GM18505 (cell line): ENCODE measurements at regions not wholly inside any gene's neighbourhood (a gene's known extent, or its start where the extent isn't known, plus 50 kb on each side); places are given as distances from the start of the nearest gene placed in this dataset.
A peak's percentile ranks its signal among the peaks of the same experiment; 100 is the strongest.
"Not testable (repeated sequence)": the region's sequence is repeated elsewhere in the genome, so short reads cannot be mapped to it uniquely, and the experiment has no call there.

ENCODE experiments used
- ATAC-seq: cut with Tn5 transposase; IDR thresholded peaks from one replicate; pipeline ENCODE4 v1.9.1; 2021; ENCODE audit not compliant: unreplicated experiment
- POLR2A ChIP-seq: IDR thresholded peaks from 4 replicates; pipeline ENCODE4 v1.6.1; 2011; ENCODE audit warnings: borderline replicate concordance; ENCODE audit not compliant: insufficient read depth, insufficient read length; ENCODE audit errors: extremely low read depth

DNA sequence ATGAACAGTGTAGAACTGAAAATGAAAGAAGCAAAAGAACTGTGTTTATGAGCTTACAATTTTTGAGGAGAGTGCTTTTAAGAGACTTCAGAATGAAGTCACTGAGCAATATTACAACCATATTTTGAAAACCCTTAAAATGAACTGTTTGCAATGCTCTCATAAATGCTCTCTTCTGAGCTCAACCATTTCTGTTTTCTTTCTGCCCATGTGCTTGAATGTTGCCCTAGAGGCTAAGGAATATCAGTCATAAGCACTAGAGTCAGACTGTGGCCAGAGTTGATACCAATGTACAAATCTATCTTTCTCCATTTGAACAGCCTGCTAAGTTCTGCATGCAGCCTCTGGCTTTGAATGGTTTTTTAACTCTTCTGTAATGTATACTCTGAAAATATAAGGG is 1092.8 kb downstream of the PCDH9 start:
- no peak for ATAC-seq
- no peak for TF ChIP-seq POLR2A

GRCh38 chr13:66128692-66129269 is 1101.4 kb downstream of the PCDH9 start:
- TF ChIP-seq POLR2A = no peak
- peak; percentile 73 for ATAC-seq

- no peak for TF ChIP-seq POLR2A
- ATAC-seq = no peak
Measured at GRCh38 chr13:66128201-66128600, 1101.9 kb downstream of the PCDH9 start.

- no peak for ATAC-seq
- no peak for TF ChIP-seq POLR2A
Measured at GRCh38 chr13:66117563-66117962, 1112.6 kb downstream of the PCDH9 start.

DNA sequence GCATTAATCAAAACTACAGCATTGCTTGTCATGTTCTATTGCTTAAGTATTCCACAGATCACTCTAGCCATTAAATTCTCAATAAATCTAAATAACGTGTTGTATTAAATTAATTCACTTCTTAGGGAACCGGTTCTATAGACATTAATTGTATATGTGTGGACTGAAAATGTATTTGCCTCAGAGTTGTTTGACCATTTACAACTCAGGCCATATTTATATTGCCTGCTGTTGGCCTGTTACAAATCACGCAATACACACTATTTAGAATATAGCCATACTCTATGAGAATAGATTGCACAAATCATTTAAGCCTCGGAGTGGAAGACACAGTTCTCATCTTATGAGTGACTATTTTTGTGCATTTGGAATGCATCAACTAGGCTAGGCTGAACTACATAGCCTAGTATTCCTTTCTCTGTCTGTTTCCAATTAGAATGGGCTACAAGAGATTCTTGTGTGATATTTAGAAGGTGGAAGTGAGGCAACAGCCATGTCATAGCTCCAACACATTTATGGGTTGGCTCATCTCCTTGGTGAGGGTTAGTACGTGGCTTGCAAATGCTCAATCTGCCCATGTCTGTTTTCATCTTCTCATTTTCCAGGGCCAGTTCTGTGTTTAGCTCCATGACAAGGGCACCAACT is 1116.1 kb downstream of the PCDH9 start:
- ATAC-seq = no peak
- TF ChIP-seq POLR2A = no peak

- no peak for TF ChIP-seq POLR2A
- ATAC-seq = no peak
Measured at GRCh38 chr13:66111628-66112027, 1118.5 kb downstream of the PCDH9 start.

DNA sequence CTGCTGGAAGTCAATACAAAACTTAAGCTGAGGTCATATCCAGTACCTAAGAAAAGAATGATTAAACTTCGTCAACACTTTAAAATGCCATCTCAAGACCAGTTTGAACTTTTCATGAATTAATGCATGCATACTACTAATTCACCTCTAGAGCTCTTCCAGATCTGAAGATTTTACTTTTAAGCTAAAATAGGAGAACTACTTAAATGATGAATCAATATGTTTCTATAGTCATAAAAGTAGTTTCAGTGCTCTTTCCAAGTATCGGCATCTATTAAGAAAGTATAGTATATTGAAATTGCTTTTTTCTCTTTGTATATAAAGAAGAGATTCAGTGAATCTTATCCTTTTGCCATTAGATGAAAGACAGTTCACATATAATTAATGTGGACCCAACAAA is 1123.9 kb downstream of the PCDH9 start:
- TF ChIP-seq POLR2A = no peak
- no peak for ATAC-seq

DNA sequence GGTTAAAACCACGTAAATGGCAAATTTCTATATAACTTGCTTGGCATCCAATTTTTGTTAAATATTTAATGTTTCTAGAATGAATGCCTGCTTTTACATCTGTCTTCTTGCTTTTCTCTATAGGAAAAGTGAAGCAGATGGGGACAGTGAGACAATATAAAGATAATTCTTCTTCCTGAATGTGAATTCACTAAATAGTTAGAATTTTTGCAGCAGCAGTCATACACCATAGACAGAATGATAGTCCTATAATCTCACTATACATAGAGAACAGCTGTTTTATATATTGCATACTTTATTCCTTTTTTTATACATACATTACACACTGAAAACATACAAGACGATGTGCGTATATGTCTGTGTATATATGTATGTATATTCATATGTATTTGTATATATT is 1127.3 kb downstream of the PCDH9 start:
- ATAC-seq = no peak
- no peak for TF ChIP-seq POLR2A

GRCh38 chr13:66099825-66100224 is 1130.3 kb downstream of the PCDH9 start:
- ATAC-seq = no peak
- TF ChIP-seq POLR2A = no peak

DNA sequence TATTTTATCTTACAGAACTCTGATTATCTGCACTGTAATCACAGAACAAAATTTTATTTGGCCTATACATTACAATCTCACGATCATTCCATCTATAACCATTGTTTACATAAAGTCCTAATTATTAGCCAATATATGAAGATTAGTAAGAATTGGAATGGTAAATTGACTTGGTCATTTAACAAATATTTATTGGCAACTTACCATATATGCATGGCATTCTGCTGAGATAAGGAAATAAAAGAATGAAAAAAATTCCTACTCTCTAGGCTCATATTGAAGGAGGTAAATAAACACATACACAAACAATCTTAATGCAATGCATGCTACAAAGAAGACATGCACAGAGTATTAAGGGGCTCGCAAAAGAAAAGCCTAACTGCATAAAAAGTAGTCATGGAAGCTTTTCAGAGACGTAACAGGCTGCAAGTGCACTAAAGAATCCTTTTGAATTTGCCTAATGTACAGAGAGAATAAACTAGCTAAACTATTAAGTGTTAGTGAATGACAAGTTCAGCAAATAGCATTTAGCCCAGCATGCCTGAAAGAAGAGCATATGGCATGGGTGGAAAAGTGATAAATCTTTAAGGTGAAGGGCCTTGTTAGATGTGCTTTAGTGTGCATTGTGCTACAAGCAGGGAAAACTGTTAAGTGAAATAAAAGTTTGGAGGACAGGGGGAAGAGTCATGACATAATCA is 1131.1 kb downstream of the PCDH9 start:
- TF ChIP-seq POLR2A = no peak
- ATAC-seq = no peak

DNA sequence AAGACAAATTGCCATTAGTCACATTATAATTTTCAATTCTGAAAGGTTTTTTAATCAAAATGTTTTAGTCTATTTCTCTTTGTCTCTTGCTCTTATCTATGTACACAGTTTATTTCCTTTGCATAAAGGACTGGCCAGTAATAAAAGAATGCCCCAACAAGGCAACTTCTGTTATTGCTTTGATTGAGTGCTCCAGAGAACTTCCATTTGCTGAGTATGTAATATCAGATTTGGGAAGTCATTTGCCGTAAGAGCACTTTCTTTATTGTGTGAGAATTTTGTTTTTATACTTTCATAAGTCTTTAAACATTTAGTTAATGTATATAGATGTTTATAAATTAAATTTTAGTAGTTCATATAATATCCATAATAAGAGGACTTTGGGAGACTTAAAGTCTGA is 1140.4 kb downstream of the PCDH9 start:
- no peak for TF ChIP-seq POLR2A
- no peak for ATAC-seq

- TF ChIP-seq POLR2A = no peak
- ATAC-seq = no peak
Measured at GRCh38 chr13:66087269-66087710, 1142.8 kb downstream of the PCDH9 start.

DNA sequence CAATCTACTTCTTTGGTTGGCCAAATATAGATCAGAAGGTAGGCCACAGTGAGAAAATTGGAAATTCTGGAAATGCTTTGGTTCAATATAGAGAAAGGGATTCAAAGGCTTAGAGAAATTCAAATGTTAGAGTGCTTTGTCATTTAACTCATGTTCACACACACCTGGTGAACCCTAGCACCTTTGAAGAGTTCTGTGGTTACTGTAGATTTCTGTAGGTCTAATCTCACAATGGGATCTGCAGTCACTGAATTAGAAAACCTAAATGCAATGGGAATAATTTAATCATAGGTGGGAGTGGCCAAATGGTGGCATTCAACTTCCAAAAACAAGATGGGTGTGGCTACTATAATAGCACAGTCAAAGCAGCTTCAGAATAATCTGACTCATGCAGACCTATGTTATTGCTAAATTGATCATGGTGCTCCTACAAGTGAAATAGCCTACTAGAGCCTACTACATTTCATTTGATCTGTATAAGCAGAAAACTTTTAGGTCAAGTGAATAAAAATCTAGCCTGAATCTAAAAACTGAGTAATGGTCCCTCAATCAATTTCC is 1152.9 kb downstream of the PCDH9 start:
- TF ChIP-seq POLR2A = no peak
- ATAC-seq = no peak

DNA sequence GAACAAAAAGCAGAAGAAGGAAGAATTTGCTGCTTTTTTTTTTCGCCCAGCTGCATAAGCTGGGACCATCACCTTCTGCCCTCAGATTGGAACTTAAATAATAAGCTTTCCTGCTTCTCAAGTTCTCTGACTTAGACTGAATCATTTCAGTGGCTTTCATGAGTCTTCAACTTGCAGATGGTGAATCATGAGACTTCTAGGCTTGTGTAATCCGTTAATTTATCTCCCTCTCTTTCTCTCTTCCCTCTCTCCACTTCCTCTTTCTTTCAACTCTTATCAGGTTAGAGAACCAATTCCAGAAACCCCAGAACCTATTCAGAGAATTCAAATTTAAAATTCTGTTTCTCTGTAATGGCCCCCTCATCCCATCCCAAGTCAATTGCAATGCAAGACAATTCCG is 1153.7 kb downstream of the PCDH9 start:
- no peak for ATAC-seq
- no peak for TF ChIP-seq POLR2A

DNA sequence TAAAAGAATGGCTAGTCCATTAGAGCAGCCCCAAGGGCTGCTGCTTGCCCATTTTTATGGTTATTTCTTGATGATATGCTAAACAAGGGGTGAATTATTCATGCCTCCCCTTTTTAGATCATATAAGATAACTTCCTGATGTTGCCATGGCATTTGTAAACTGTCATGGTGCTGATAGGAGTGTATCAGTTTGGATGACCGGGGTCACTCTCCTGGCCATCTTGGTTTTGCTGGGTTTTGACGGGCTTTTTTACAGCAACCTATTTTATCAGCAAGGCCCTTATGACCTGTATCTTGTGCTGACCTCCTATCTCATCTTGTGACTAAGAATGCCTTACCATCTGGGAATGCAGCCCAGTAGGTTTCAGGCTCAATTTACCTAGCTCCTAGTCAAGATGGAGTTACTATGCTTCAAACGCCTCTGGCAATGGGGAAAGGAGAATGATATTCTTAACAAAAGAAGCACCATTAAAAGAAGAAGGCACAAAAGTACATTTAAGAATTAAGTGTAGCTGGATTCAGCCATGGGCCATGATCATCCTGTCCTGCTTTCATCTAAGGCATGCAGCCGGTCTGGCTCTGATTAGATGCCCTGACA is 1156.0 kb downstream of the PCDH9 start:
- TF ChIP-seq POLR2A = no peak
- ATAC-seq = no peak

GRCh38 chr13:66072097-66072496 is 1158.0 kb downstream of the PCDH9 start:
- not testable (repeated sequence) for ATAC-seq
